GM19043 (cell line): ENCODE measurements at regions not wholly inside any gene's neighbourhood (a gene's known extent, or its start where the extent isn't known, plus 50 kb on each side); places are given as distances from the start of the nearest gene placed in this dataset.
"Not testable (repeated sequence)": the region's sequence is repeated elsewhere in the genome, so short reads cannot be mapped to it uniquely, and the experiment has no call there.

Experiments used
- ATAC-seq: cut with Tn5 transposase; IDR thresholded peaks from one replicate; pipeline ENCODE4 v1.9.1; 2021; ENCODE audit warnings: low read depth; ENCODE audit not compliant: unreplicated experiment

GRCh38 chr7:65150105-65150504 is 143.6 kb upstream of the ERV3-1 start:
- not testable (repeated sequence) for ATAC-seq

- ATAC-seq: not testable (repeated sequence)
Observed at GRCh38 chr7:65146118-65146914, 139.8 kb upstream of the ERV3-1 start.

- not testable (repeated sequence) for ATAC-seq
Observed at GRCh38 chr7:65145710-65146109, 139.2 kb upstream of the ERV3-1 start.

- not testable (repeated sequence) for ATAC-seq
Observed at GRCh38 chr7:65145008-65145407, 138.5 kb upstream of the ERV3-1 start.

- not testable (repeated sequence) for ATAC-seq
Observed at GRCh38 chr7:65144557-65144956, 138.1 kb upstream of the ERV3-1 start.

GRCh38 chr7:65144119-65144518 is 137.6 kb upstream of the ERV3-1 start:
- ATAC-seq: not testable (repeated sequence)

GRCh38 chr7:65141894-65142293 is 135.4 kb upstream of the ERV3-1 start:
- ATAC-seq: not testable (repeated sequence)

- not testable (repeated sequence) for ATAC-seq
Observed at GRCh38 chr7:65141405-65141778, 134.9 kb upstream of the ERV3-1 start.

- ATAC-seq: not testable (repeated sequence)
Observed at GRCh38 chr7:65140543-65141404, 134.3 kb upstream of the ERV3-1 start.

- not testable (repeated sequence) for ATAC-seq
Observed at GRCh38 chr7:65136850-65137249, 130.4 kb upstream of the ERV3-1 start.

- ATAC-seq: not testable (repeated sequence)
Observed at GRCh38 chr7:65133087-65133486, 126.6 kb upstream of the ERV3-1 start.

- not testable (repeated sequence) for ATAC-seq
Observed at GRCh38 chr7:65132256-65132655, 125.8 kb upstream of the ERV3-1 start.

GRCh38 chr7:65127364-65127763 is 120.9 kb upstream of the ERV3-1 start:
- ATAC-seq: not testable (repeated sequence)

GRCh38 chr7:65124600-65124999 is 118.1 kb upstream of the ERV3-1 start:
- ATAC-seq: not testable (repeated sequence)

GRCh38 chr7:65105650-65106203 is 99.2 kb upstream of the ERV3-1 start:
- ATAC-seq: not testable (repeated sequence)

- not testable (repeated sequence) for ATAC-seq
Observed at GRCh38 chr7:65100499-65100898, 94.0 kb upstream of the ERV3-1 start.

- ATAC-seq: not testable (repeated sequence)
Observed at GRCh38 chr7:65081669-65082055, 75.2 kb upstream of the ERV3-1 start.

- peak; percentile 99 for ATAC-seq
Observed at GRCh38 chr7:65080799-65081668, 74.5 kb upstream of the ERV3-1 start.

GRCh38 chr7:65074959-65075358 is 68.5 kb upstream of the ERV3-1 start:
- not testable (repeated sequence) for ATAC-seq

- not testable (repeated sequence) for ATAC-seq
Observed at GRCh38 chr7:65073160-65073559, 66.7 kb upstream of the ERV3-1 start.
